Ovary (tissue), 7 donors: ENCODE measurements at regions not wholly inside any gene's neighbourhood (a gene's known extent, or its start where the extent isn't known, plus 50 kb on each side); places are given as distances from the start of the nearest gene placed in this dataset.

Experiments
- DNase-seq, 5 donors: peaks; one replicate each; pipeline ENCODE4 v3.0.0-alpha.2; 2019 to 2020
- H3K27ac ChIP-seq, 2 donors: fragments of 200-600 bp; one replicate each; pipeline versions ENCODE4 v1.5.1 to v1.8.0; 2019 to 2022
- H3K27me3 ChIP-seq: fragments of 200-600 bp; one replicate; pipeline ENCODE4 v1.8.0; 2022
- H3K36me3 ChIP-seq: fragments of 200-600 bp; sonication (generic); one replicate; pipeline ENCODE4 v1.5.1; 2019
- H3K4me1 ChIP-seq: one replicate; pipeline ENCODE4 v1.8.1; 2013; ENCODE audit warnings: mild to moderate bottlenecking, moderate library complexity; ENCODE audit not compliant: insufficient read depth
- H3K4me3 ChIP-seq: fragments of 200-600 bp; sonication (generic); one replicate; pipeline ENCODE4 v1.5.1; 2017
- H3K9me3 ChIP-seq, 2 donors: fragments of 200-600 bp in 1 of 2; sonication (generic) in 1 of 2; one replicate each; pipeline versions ENCODE4 v1.5.1 to v1.8.1; 2013 to 2019; ENCODE audit warnings: mild to moderate bottlenecking in 1 of 2, moderate library complexity in 1 of 2
- CTCF ChIP-seq, 3 donors: fragments of 450-650 bp in 2 of 3; fragments of 200-600 bp in 1 of 3; IDR thresholded peaks; one replicate each; pipeline versions ENCODE4 v1.5.1 to v1.8.0; 2016 to 2022; ENCODE audit warnings: antibody characterized with exemption in 3 of 3, mild to moderate bottlenecking in 1 of 3
- EP300 ChIP-seq: sonication (generic); formaldehyde crosslinking; IDR thresholded peaks from one replicate; pipeline ENCODE4 v1.6.1; 2017; ENCODE audit warnings: antibody characterized with exemption
- POLR2A ChIP-seq: fragments of 450-650 bp; IDR thresholded peaks from one replicate; pipeline ENCODE4 v1.6.1; 2017; ENCODE audit warnings: antibody characterized with exemption, mild to moderate bottlenecking, moderate library complexity
- WGBS, 3 donors: extraction: QIAGEN DNeasy Blood & Tissue Kit in 1 of 3; methylation state at CpG; one replicate each; pipeline versions ENCODE4 v1.1.5 to v1.1.7; 2013 to 2017; 5-methylcytosine and 5-hydroxymethylcytosine counted together
- intact Hi-C, 4 donors: fragments of 100-400 bp; cut with DNase I; formaldehyde crosslinking; loops; one replicate each; pipeline versions ENCODE4 v1.11.0 to v1.15.1; 2022 to 2023
- donor health status: DM: no; HTN: no; CAD: no; lungs with moderate emphysema.
- donor health status: DM: no; HTN: no; CAD: no.
- donor health status: Bipolar disorder and iron deficiency.
- donor health status: DM: no; HTN: no; CAD: no.
- donor health status: DM: yes; HTN: yes; CAD: no.

- TF ChIP-seq CTCF (IDR thresholded peaks at IDR 0.05) (no peak), POLR2A (no peak), EP300 (no peak)
- H3K36me3 ChIP-seq = no peaks in the 10 kb centered on the region
- DNase-seq = no peak
- H3K4me3 ChIP-seq = no peak overlapping the region
- intact Hi-C loops = no loop called here
- no peak overlapping the region for H3K27ac ChIP-seq
- no peaks in the 10 kb centered on the region for H3K9me3 ChIP-seq
- H3K4me1 ChIP-seq = no peaks in the 10 kb centered on the region
- WGBS, 3 donors = 85 to 95% (median 91%) methylated on average over 2 of the region's 2 CpGs
- H3K27me3 ChIP-seq = no peaks in the 10 kb centered on the region
Measured at GRCh38 chr1:222375701-222376100, 172.2 kb downstream of the HHIPL2 start.

- intact Hi-C loops = no loop called here
Measured at GRCh38 chr1:222373831-222374602, 173.9 kb downstream of the HHIPL2 start.

GRCh38 chr1:222373216-222373615, 174.7 kb downstream of the HHIPL2 start:
- intact Hi-C loops = no loop called here
- no peaks in the 10 kb centered on the region for H3K4me1 ChIP-seq
- H3K36me3 ChIP-seq = no peaks in the 10 kb centered on the region
- H3K4me3 ChIP-seq = no peak overlapping the region
- TF ChIP-seq EP300 (no peak), POLR2A (no peak), CTCF (IDR thresholded peaks at IDR 0.05) (no peak)
- H3K27me3 ChIP-seq = no peaks in the 10 kb centered on the region
- DNase-seq = no peak
- no peak overlapping the region for H3K27ac ChIP-seq
- no peaks in the 10 kb centered on the region for H3K9me3 ChIP-seq

More at GRCh38 chr1:222373831-222374602, 173.9 kb downstream of the HHIPL2 start:
- H3K4me3 ChIP-seq = no peak overlapping the region
- TF ChIP-seq EP300 (no peak), POLR2A (no peak), CTCF (IDR thresholded peaks at IDR 0.05) (no peak)
- H3K36me3 ChIP-seq = no peaks in the 10 kb centered on the region
- no peaks in the 10 kb centered on the region for H3K9me3 ChIP-seq
- DNase-seq = no peak
- no peak overlapping the region for H3K27ac ChIP-seq
- WGBS, 3 donors = 39 to 58% (median 41%) methylated on average over 7 of the region's 7 CpGs
- no peaks in the 10 kb centered on the region for H3K27me3 ChIP-seq
- no peaks in the 10 kb centered on the region for H3K4me1 ChIP-seq

GRCh38 chr1:222372221-222372620, 175.7 kb downstream of the HHIPL2 start:
- H3K9me3 ChIP-seq = no peaks in the 10 kb centered on the region
- H3K36me3 ChIP-seq = no peaks in the 10 kb centered on the region
- no peak overlapping the region for H3K4me3 ChIP-seq
- H3K27ac ChIP-seq = no peak overlapping the region
- DNase-seq = no peak
- intact Hi-C loops = no loop called here
- WGBS, 3 donors = 77 to 86% (median 83%) methylated on average over 3 of the region's 3 CpGs
- no peaks in the 10 kb centered on the region for H3K27me3 ChIP-seq
- no peaks in the 10 kb centered on the region for H3K4me1 ChIP-seq
- TF ChIP-seq POLR2A (no peak), CTCF (IDR thresholded peaks at IDR 0.05) (no peak), EP300 (no peak)
